Dermis blood vessel endothelial cell (primary cell): ENCODE measurements at regions not wholly inside any gene's neighbourhood (a gene's known extent, or its start where the extent isn't known, plus 50 kb on each side); places are given as distances from the start of the nearest gene placed in this dataset.
A peak's percentile ranks its signal among the peaks of the same experiment; 100 is the strongest.

ENCODE experiments used
- DNase-seq: peaks from one replicate; pipeline ENCODE4 v3.0.0; 2010

DNA sequence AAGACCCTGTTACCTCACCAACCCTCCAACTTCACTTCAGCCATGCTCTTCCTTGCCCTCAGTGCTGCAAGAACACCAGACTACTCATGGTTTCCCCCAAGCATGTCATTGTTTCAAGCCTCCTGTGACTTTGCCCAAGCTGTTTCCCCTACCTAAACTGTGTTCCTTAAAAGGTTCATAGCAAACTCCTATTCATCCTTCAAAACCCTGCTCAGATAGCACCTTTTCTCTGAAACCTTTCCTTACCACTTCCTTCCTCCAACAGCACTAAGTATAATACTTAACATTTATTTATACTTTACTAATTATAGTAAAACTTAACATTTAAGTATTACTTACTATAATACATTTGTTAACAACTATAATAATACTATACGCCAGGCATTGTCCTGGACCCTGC lies 136.2 kb downstream of the CCT6B start:
- DNase-seq, result no peak

DNA sequence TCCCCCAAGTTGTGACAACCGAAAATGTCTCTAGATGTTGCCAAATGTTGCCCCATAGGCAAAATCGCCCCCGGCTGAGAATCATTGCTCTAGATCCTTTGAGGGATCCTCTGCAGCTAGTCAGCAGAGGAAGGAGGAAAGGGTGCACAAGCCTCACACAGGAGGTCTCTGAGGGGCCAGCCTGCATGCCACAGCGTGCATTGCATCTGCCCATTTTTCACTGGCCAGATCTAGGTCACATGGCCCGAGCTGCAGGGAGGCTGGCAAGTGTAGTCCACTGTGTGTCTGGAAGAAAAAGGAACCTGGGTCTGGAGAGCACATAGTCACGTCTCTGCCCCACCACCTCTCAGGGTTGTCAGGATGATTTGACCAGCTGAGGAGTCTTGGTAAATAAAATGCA lies 138.2 kb downstream of the CCT6B start:
- DNase-seq, result no peak

DNA sequence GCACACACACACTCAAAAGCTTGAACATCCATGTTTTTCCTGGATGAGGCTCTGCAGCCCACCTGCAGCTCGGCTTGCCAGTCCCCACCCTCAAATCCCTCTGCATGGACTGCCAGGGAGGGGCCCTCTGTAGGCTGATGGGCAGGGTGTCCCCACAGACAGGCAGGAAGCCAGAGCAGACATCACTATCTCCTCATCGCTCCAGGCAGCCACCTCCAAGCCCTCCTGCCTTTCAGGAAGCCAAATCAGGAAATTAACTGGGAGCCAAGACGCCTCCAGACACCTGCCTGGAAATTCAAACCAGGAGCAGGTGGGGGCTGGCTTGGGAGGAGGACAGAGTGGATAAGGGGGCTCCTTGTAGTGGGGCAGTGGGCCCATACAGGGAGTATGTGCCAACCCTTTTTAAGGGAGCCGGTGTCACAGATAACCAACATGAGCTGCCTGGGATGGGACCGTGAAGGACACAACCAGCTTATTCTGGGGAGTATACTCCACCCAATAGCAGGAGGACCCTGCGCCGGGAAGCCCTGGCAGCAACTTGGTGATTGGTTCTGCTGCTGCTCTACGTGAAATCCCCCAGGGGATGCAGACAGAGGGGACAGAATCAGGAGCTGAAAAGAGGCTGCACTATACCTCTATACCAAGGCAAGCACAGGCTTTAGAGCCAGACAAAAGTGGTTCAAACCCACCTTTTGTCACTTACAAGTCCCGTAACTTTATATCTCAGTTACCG lies 139.1 kb downstream of the CCT6B start:
- no peak for DNase-seq

DNA sequence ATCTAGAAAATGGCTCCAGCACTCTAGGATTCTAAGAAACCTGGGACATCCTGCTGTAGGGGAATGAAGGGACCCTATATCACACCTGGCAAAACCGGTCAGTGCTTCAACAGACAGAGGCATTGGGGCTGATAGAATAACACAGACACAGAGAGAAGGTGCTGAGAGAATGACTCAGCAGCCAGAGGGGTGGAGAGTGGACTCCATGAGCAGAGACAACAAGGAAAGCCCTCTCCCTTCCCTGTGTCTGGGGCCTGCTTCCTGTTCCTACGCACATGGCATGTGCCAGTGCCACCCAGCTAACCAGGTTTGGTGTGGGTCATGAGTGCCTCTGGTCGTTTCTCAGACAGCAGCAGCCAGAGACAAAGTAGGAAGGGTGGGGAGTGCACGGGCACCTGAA lies 140.3 kb downstream of the CCT6B start:
- DNase-seq, result no peak

DNA sequence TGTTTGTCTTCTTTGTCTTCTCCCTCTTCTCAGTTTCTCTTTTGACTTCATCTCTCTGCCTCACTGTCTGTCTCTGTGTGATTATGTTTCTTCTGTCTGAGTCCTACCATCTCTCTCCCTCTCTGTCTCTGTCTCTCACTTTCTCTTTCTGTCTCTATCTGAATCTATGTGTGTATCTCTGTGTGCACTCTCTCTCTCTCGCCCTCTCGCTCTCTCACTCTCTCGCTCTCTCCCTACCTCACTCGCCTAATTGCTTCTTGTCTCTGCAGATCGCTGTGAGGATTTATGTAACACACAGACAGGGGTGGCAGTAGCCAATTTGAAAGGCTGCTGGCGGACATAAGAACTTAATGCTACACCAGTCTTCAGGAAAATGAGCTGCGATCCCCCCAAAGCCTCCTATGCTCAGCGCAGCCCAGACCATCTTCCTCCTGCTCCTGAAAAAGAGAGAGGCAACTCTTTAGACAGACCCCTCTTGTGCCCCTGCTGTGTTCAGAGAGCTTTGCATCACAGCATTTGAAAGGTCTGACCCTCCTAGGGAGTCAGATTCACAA lies 140.9 kb downstream of the CCT6B start:
- no peak for DNase-seq

DNA sequence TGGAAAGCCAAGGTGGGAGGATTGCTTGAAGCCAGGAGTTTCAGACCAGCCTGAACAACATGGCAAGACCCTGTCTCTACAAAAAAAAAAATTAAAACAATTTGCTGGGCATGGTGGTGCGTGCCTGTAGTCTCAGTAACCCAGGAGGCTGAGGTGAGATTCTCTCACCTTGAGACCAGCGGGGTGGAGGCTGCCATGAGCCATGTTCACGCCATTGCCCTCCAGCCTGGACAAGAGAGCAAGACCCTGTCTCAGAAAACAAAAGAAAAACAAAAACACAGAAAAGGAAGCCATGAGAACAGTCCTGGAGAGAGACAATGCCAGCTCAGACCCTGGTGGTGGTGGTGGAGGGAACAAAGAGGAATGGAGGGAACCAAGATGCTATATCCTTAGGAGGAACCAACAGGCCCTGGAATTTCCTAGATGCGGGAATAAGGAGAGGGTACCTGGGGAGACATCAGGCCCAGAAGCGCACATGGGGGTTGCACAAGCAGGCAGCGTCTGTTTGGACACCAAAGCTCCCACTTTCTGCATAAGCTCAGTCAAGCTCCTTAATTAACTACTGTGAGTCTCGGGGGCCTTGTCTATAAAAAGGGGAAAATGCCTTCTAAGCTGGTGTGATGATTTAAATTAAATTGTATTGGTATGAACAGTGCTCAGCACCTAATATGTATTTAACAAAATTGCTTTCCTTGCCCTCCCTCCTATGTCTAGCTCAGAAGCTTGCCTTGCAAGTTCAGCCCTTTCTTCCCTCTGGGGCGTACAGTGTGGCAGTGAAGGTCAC lies 143.8 kb downstream of the CCT6B start:
- no peak for DNase-seq

DNA sequence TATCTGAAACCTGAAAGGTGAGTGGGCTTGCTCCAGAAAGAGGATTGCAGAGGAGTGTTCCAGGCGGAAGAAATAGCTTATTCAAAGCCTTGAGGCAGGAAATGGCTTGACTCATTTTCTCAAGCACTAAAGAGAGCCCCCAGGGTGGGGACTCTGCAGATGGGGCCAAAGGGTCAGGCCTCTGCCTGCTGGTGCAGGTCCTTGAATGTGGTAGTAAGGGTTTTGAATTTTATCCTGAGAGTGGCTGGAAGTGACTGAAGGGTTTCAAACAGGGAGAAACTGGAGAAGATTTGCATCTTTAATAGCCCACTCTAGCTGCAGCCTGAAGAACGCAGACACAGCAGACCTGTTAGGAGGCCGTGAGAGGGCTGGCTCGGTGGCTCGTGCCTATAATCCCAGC lies 144.4 kb downstream of the CCT6B start:
- DNase-seq, result no peak

DNA sequence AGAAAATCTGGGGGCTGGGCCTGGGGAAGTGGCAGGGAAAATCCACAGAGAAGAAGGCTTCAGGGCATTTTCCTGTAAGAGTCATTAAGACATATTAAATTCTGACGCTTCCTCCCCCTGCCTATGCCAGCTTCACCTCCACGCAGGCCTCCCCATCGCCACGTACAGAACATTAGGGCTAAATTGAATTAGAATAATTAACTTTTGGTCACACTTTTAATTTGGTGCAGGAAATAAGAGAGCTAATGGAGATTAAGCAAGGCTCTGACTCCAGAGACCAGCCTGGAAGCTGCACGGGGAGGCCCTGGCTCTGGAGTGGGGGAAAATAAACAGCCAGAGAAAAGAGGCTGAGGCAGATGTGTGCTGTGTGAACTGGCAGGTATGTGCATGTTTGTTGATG lies 148.0 kb downstream of the CCT6B start:
- no peak for DNase-seq

DNA sequence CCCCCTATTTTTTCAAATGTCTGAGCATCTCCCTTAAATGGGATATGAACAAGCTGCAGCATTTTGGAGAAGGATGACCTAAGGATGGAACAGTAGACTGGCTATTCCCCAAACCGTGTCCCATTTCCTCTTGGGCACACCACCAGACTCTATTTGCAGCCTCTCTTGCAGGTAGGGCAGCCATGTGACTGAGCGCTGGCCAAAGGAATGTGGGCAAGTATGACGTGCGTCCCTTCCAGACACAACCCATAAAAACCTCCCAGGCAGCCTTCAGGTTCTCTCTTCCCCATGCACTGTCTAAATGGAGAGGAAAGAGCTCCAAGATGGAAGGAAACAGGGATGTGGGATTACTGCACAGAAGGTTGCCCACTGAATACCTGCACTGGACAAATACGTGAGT lies 149.7 kb downstream of the CCT6B start:
- no peak for DNase-seq

DNA sequence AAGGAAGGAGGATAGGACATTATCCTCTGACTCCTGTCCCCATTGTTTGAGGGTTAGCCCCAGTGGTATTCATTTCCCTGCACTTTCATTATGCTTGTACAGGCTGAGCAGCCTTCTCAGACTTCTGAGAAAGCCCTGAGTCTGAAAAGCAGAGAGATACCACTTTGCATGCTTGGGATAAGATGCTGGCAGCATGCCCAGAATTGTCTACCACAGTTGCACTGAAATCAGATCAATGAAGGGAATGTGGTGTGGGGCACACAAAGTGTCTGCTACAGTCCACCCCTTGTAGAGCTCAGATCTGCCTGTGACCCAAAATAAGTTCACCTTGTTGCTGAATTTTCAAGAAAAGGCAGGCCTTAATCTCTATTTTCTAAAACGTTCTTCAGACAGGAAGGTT lies 160.6 kb downstream of the CCT6B start:
- DNase-seq, result no peak

DNA sequence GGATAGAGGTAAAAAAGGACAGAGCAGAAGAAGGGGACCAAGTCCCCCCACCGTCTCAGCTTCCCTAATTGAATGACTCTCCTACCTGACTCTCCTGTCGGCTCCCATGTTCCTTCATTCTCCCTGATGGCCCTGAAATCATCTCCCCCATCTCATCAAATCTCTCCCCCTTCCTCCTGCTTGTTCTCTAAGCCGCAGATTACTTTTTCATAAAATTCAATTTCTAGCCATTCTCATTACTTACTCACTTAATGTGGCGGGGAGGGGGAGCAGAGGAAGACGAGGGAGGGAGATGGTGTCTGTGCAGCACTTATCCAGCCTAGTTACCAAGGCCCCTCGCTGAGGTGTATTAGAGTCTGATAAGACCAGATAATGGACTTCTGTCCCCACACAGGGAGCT lies 161.5 kb downstream of the CCT6B start:
- no peak for DNase-seq

DNA sequence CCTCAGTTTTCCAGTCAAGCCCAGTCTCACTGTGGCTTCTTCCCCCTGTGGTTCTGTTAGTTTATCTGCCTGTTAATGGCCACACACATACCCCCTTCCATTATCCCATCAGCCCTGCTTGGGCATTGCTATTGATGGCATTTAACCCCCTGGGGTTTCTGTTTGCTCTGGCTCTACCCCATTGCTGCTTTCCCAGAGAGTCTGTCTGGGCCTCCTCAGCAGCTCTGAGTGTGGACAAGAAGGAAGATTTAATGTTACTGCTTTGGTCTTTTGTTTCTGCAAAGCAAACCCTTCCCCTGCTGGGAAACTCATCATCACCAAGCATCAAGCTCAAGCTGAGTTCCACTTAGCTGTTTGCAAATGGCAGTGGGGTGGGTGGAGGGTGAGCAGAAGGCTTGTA lies 162.7 kb downstream of the CCT6B start:
- no peak for DNase-seq

DNA sequence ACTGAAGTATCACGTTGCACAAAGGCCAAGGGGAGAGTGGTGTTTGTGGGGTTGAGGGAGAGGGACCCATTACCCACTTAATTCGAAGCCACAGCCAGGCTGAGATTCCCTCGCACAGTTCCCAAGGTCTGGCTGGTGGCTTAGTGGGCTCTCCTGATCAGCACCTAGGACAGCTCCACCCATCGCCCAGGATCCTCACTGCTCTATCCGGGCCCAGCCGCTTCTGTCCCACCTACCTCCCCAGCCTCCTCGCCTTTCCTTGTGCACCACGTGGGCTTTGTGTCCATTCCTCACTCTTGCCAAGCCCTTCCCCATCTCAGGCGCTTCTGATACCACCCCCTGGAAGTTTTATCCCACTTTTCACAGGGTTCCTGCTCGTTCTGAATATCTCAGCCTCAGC lies 163.5 kb downstream of the CCT6B start:
- DNase-seq, result peak; percentile 49

DNA sequence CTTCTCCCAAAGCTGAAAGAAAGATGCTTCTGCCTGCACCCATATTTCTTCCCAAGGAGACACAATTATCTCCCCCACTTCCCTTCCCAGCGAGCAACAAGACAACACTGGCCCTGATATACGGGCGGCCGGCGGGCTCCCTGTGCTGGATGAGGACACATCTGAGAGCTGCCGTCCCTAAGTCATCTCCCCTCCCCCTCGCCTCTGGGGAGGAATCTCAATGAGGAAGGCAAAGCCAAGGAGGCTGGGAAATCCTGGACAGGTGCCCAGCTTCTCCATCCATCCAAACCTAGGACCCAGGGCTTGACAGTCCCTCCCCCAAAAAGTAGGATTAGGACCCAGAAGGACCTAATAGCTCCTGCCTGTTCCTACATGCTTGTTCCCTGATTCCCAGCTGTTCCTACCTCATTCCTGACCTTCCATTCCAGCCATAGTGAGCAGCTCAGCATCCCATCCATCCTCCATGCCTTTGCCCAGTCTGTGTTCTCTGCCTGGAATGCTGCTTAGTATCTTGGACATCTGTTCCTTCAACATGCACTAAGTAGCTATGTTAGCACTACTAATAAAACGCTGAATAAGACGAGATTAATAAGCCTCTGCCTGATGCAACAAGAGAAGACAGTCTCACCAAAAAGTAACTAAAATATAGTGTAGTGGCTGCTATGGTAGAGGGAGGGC lies 167.9 kb downstream of the CCT6B start:
- no peak for DNase-seq

DNA sequence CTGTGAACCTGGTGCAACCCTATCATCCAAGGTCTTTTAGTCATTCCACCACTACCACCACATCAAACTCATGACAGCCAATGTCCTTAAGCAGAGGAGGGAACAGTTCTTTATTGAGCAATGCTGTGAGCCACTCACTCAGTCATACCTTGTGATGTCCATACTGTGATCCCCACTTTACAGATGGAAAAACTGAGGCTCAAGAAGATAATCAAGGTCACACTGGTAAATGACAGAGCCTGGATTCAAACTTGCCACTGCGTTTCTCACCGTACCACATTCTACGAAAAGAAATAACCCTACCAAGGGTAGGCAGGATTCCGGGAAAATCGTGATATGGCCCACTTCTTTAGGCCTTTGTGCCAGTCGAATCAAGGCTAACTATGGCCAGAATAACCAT lies 172.6 kb downstream of the CCT6B start:
- no peak for DNase-seq

DNA sequence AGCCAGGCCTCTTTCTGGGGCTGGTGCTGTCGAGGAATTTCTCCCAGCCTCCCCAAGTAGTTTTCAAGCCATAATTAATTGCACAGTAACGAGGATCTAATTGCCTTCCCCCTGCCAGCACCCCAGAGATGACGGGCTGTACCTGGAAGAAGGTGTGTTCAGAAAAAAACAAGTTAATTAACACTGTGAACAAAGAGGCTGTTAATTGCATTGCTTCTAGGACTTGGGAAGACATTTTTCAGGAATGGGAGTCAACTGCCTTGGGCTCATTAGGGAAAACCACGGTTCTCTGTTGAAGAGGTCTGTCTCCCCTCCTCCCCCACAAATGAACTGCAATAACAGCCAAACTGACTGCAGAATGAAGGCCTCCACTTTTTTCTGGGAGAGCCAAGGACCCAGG lies 176.7 kb downstream of the CCT6B start:
- DNase-seq, result no peak

DNA sequence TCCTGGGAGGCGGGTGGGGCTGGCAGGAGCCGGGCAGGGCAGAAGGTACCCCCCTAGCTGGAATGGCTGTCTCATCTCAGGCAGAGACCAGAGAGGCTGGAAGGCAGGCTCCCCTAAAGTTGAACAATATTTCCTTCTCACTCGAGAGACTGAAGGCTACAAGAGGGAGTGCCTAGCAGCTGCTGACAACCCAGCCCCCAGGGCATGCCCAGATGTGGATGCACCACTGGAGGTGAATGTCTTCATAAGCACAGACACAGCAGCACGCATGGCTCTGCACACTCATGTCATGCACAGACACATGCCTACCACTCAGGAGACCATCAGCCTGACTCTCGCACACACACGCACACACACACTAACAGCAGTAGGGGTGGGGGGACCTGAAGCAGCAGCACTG lies 179.0 kb downstream of the CCT6B start:
- DNase-seq, result no peak

DNA sequence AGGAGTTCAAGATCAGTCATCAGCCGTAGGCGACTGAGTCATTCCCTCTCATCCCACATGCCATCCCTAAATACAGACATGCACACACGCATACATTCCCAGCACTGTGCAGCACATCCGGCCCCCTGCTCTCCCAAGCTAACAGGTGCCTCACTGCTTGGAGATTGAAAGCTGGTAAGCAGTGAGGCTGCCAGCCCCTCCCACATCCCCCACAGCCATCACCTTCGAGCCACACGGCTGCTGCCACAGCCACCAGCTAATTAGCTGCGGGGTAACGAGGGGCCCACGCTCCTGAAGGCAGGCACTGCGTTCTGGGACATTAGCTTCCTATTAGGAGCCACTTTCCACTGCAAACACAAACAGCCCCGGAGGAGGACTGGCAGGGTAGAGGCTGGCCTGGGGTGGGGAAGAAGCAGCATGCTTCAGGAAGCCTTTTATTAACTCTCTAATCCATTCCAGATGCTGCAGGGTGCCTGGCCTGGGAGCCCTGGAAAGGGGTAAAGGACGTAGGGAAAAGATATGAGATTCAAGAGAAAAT lies 179.6 kb downstream of the CCT6B start:
- DNase-seq, result no peak

DNA sequence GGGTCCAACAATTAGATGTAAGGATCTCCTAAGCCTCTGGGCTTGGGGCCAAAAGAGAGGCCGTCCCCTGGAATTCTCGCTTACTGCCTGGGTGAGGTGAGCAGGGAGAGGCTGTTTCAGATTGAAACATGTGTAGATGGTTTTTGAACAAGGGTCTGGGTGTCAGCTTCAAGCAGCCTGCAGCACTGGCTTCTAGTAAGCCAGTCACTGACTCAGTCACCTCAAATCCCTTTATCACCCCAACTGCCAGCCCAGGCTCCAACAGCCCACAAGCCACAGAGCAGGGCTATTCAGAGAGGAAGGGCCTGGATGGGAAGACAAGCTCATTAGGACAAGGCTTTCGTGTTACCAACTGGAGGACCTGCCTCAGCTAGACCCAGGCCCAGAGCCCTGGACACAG lies 180.2 kb downstream of the CCT6B start:
- no peak for DNase-seq

DNA sequence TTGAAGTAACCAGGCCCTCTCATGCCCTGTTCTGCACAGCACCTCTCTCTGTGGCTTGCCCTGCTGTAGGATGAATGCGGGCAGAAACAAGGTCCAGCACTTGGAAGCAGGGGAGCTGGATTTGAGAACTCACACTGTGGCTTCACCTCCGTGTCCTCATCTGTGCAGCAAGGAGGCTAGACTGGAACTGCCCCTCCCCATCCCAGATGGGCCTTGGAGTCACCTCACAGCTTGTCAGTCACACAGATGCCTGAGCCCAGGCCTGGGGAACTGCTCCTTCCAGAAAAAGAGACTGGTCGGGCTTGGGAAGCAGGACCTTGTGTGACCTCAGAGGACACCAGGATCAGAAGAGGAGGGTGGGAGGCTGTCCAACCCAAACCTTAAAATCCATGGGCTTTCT lies 180.8 kb downstream of the CCT6B start:
- no peak for DNase-seq

DNA sequence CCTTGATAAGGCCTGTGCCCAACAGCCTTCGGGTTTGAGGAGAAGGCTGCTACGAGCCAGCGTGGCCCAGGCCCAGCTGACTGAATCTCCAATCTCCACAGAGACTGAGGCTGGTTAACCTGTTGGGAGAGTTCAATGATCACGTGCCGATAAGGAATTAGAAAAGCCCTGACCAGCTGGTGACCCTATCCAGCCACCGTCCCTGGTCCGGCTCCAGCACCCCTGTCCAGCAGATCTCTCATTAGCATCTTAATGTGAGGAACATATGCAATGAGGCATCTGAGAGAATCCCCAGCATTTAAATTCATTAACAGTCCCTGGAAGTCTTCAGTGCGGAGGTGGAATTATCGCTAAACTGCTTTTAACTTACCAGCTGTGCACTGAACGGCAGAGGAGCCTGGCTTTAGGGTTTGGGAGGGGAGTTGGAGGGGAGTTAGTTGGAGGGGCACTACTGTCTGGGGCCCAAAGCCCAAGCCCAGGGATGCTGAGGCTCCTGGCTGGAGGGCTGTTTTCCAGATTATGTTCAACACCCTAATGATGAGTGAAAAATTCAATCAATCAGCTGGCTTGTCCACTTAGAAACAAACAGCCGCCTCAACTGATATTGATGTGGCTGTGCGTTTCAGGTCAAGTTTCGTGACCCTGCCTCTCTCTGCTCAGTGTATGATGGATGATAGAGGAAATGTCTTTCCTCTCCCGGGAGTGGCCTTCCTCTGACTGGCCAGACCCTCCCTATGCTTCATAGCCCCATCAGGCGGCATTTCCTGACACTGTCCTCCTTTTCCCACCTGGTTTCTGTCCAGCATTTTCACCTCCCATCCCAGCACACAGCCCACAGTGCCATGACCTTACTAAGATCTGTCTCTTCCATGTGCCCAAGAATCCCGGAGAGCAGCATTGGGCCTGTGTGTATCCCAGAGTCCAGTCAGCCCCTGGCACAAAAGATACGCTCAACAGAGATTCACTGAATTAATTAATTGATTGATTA lies 184.5 kb downstream of the CCT6B start:
- DNase-seq, result no peak

DNA sequence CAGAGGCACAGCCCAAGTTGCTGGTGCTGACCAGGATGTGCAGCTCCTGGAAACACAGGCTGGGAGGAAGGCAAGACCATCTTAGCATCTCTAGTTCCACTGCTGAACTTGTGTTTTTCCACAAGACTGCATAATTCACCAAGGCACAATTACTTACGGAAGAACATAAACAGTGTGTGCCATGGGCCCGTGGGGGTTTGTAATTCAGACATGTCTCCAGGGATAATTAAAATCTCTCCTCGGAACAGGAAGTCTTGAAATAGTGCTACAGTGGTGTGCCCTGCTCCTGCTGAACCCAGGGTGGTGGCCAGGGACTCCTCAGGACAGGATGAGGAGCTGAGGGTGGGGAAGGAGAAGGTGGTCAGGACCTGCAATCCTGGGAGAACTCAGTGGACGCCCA lies 188.2 kb downstream of the CCT6B start:
- no peak for DNase-seq
